GM12874 (cell line): ENCODE measurements at regions not wholly inside any gene's neighbourhood (a gene's known extent, or its start where the extent isn't known, plus 50 kb on each side); places are given as distances from the start of the nearest gene placed in this dataset.

ENCODE experiments used
- CTCF ChIP-seq: IDR thresholded peaks from 2 replicates; pipeline ENCODE4 v1.5.1; 2011; ENCODE audit warnings: low read depth, mild to moderate bottlenecking, control low read depth, low read length, moderate library complexity; ENCODE audit not compliant: insufficient read depth

GRCh38 chr9:71587576-71588362 lies 180.5 kb downstream of the CEMIP2 start:
- no peak for TF ChIP-seq CTCF

- no peak for TF ChIP-seq CTCF
These were observed 184.5 kb downstream of the CEMIP2 start for GRCh38 chr9:71583792-71584191.

GRCh38 chr9:71582347-71582746 lies 186.0 kb downstream of the CEMIP2 start:
- TF ChIP-seq CTCF, result no peak

GRCh38 chr9:71581101-71581500 lies 187.2 kb downstream of the CEMIP2 start:
- TF ChIP-seq CTCF, result no peak

GRCh38 chr9:71571186-71571585 lies 197.1 kb downstream of the CEMIP2 start:
- no peak for TF ChIP-seq CTCF

- TF ChIP-seq CTCF, result no peak
These were observed 200.4 kb downstream of the CEMIP2 start for GRCh38 chr9:71567890-71568289.

GRCh38 chr9:71562140-71562539 lies 206.2 kb downstream of the CEMIP2 start:
- TF ChIP-seq CTCF, result no peak

- TF ChIP-seq CTCF, result no peak
These were observed 211.0 kb downstream of the CEMIP2 start for GRCh38 chr9:71557310-71557709.
